NB4 (cell line): ENCODE measurements at regions not wholly inside any gene's neighbourhood (a gene's known extent, or its start where the extent isn't known, plus 50 kb on each side); places are given as distances from the start of the nearest gene placed in this dataset.

Source experiments
- POLR2A ChIP-seq: IDR thresholded peaks from 2 replicates; pipeline ENCODE4 v1.6.1; 2011; ENCODE audit warnings: mild to moderate bottlenecking; ENCODE audit not compliant: insufficient read length; ENCODE audit errors: extremely low read depth
- TF ChIP-seq, protein P1 (sequence below): IDR thresholded peaks from one replicate; pipeline ENCODE4 v1.5.1; 2012; ENCODE audit warnings: low read depth, low read length

DNA sequence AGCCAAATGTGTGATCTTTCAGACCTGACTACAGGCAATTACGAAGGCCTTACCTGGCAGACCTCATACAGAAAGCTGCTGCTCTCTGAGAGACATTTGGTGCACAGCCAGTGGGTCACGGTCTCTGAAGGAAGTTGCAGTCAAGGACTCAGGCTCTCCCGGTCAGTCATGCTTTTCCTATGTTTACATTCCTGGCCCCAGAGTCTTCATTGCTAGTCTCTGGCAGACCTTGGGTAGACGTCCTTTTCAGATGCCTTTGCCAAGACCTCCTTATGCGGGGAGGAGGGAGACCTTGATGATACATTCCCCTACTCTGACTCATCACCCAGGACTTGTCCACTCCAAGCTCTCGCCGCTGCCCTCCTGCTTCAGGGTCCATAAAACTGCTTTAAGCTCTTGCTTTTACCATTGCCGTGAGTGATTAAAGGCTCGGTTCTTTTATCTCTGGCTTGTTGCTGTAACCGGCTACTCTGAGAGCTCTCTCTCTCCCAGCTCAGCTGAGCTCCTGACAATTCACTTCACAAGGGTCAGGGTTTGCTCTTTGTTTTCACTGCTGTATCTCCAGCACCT, 62.0 kb upstream of the SLC35F5 start:
- no peak for TF ChIP-seq POLR2A
- TF ChIP-seq, protein P1, sequence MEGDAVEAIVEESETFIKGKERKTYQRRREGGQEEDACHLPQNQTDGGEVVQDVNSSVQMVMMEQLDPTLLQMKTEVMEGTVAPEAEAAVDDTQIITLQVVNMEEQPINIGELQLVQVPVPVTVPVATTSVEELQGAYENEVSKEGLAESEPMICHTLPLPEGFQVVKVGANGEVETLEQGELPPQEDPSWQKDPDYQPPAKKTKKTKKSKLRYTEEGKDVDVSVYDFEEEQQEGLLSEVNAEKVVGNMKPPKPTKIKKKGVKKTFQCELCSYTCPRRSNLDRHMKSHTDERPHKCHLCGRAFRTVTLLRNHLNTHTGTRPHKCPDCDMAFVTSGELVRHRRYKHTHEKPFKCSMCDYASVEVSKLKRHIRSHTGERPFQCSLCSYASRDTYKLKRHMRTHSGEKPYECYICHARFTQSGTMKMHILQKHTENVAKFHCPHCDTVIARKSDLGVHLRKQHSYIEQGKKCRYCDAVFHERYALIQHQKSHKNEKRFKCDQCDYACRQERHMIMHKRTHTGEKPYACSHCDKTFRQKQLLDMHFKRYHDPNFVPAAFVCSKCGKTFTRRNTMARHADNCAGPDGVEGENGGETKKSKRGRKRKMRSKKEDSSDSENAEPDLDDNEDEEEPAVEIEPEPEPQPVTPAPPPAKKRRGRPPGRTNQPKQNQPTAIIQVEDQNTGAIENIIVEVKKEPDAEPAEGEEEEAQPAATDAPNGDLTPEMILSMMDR = no peak
